IPS-18a (cell line): ENCODE measurements at regions not wholly inside any gene's neighbourhood (a gene's known extent, or its start where the extent isn't known, plus 50 kb on each side); places are given as distances from the start of the nearest gene placed in this dataset.

Experiments
- H3K27ac ChIP-seq: one replicate; pipeline ENCODE4 v1.5.1; 2013; ENCODE audit warnings: low read length
- H3K27me3 ChIP-seq: one replicate; pipeline ENCODE4 v1.6.1; 2013; ENCODE audit warnings: mild to moderate bottlenecking, low read length; ENCODE audit not compliant: control insufficient read depth, insufficient read depth
- H3K36me3 ChIP-seq: one replicate; pipeline ENCODE4 v1.6.1; 2013; ENCODE audit warnings: low read depth, low read length; ENCODE audit not compliant: control insufficient read depth
- H3K4me1 ChIP-seq: one replicate; pipeline ENCODE4 v1.6.1; 2013; ENCODE audit warnings: low read depth, low read length; ENCODE audit not compliant: control insufficient read depth
- H3K4me3 ChIP-seq: one replicate; pipeline ENCODE4 v1.5.1; 2013; ENCODE audit warnings: low read length
- H3K9ac ChIP-seq: one replicate; pipeline ENCODE4 v1.6.1; 2013; ENCODE audit warnings: mild to moderate bottlenecking, low read length, moderate library complexity
- H3K9me3 ChIP-seq: one replicate; pipeline ENCODE4 v1.6.1; 2013; ENCODE audit warnings: low read depth, low read length; ENCODE audit not compliant: control insufficient read depth

DNA sequence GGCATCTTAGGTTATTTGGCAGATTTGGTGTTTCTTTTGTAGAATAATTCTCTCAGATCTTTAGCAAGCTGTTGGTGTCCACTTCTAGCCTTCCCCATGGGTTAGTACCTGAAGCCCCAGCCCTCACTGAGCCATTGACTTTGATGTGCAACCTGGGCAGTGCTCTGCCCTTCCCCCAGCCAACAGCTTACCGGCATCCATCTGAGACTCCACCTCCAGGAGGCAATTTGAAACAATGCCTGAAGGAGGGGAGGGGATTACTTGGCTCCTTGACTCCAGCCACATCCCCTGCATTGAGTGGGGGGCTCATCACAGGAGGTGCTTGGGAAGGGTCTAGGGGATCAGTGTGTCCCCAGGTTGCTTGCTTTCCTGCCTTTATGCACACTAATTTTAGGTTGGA, 114.8 kb downstream of the TRIM29 start:
- no peak overlapping the region for H3K27ac ChIP-seq
- H3K4me1 ChIP-seq: peaks cover 28% of the 10 kb centered on the region
- H3K9ac ChIP-seq: no peak overlapping the region
- no peaks in the 10 kb centered on the region for H3K9me3 ChIP-seq
- H3K4me3 ChIP-seq: no peak overlapping the region
- H3K36me3 ChIP-seq: no peaks in the 10 kb centered on the region
- no peaks in the 10 kb centered on the region for H3K27me3 ChIP-seq

DNA sequence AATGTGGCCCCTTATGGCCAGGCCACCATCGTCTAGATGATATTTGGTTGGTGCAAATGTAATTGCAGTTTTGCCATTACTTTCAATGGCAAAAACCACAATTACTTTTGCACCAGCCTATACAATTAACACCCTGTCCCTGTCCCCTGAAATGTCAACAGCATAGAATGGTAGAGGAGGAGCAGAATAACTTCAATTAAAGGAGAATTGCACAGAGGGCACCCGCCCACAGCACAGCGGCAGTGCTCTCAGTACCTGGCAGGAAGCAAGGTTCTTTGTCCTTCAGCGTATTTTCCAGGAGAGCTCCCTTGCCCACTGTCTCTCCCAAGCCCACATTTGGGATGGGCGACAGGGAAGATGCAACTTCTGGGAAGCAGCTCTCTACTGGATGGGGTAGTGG, 115.3 kb downstream of the TRIM29 start:
- Histone ChIP-seq H3K36me3 (no peaks in the 10 kb centered on the region), H3K9me3 (no peaks in the 10 kb centered on the region), H3K4me3 (no peak overlapping the region), H3K27me3 (no peaks in the 10 kb centered on the region), H3K4me1 (peaks cover 33% of the 10 kb centered on the region), H3K27ac (no peak overlapping the region), H3K9ac (no peak overlapping the region)

DNA sequence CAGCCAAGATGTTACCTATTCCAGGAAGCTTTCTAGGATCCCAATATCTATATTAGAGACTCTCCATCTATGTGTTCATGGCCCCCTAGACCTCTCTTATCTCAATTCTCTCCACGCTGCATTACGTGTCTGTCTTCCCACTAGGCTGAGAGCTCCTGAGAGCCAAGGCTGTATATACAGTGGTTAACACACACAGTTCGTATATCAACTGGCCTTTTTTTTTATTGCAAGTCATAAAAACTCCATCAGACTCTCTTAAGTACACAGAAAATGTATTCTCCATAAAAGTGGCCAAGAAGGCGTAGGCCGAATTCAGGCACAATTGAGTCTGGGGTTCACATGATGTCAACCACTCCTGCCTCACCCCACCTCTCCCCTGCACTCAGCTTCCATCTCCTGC, 115.9 kb downstream of the TRIM29 start:
- no peak overlapping the region for H3K9ac ChIP-seq

DNA sequence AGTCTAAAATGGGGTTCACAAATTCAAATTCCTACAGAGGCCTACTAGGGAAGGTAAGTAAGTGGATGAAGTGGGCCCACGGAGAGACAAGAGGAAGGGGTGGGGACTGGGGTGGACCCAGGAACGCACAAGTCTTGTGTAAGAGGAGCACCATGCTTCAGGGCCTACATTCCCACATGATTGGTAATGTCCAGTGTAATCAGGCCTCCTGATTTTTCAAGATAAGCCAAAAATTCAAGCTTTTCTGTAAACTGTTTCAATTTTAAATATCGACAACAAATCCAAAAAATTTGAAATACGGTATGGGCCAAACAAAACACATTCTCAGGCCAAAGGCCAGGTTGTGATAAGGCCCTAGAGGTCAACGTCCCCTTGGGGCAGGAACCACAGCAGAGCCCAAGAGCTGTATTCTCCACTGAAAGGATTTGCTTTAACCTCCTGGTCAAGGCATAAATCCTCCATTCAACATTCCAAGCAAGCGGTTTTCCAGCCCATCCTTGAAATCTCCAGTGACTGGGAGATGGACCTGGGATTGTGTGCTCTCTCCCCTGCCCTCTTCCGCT, 116.4 kb downstream of the TRIM29 start:
- Histone ChIP-seq H3K27ac (no peak overlapping the region), H3K9ac (no peak overlapping the region), H3K4me1 (peaks cover 40% of the 10 kb centered on the region), H3K9me3 (no peaks in the 10 kb centered on the region), H3K36me3 (no peaks in the 10 kb centered on the region), H3K4me3 (no peak overlapping the region), H3K27me3 (no peaks in the 10 kb centered on the region)

More for the DNA sequence above, 115.9 kb downstream of the TRIM29 start:
- Histone ChIP-seq H3K27ac (no peak overlapping the region), H3K4me3 (no peak overlapping the region), H3K36me3 (no peaks in the 10 kb centered on the region), H3K9me3 (no peaks in the 10 kb centered on the region), H3K27me3 (no peaks in the 10 kb centered on the region), H3K4me1 (peaks cover 39% of the 10 kb centered on the region)

DNA sequence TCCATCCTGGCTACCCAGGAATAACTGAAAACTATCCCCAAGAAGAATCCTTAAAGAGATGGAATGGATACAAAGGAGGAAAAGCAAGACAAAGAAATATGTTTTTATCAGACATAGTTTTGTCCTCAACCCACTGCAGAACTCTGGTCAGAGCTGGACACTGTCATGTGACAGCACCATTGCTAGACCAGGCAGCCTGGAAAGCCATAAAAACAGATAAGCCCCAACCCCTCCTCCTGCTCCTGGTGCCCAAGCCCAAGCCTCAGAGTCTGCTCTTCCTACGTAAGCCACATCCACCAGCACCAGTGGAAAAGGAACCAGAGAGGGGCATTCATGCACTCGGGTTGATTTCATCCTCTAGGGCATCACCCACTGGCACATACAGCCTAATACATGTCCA, 116.9 kb downstream of the TRIM29 start:
- Histone ChIP-seq H3K4me1 (peaks cover 40% of the 10 kb centered on the region), H3K27ac (no peak overlapping the region)

DNA sequence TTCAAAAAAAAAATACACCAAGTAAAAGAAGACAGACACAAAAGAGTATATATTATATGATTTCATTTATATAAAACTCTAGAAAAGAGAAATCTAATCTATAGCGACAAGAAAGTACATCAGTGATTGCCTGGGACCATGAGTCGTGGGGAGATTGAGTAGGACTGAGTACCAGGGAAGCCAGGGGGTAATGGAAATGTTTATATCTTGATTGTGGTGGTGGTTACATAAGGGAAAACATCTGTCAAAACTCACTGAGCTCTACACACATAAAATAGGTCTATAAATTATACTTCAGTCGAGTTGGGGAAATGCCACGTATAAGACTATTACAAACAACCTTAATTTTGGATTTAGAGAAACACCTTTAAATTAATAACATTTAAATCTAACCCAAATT, 117.4 kb downstream of the TRIM29 start:
- Histone ChIP-seq H3K27ac (no peak overlapping the region), H3K9ac (no peak overlapping the region), H3K27me3 (no peaks in the 10 kb centered on the region), H3K4me3 (no peak overlapping the region), H3K36me3 (no peaks in the 10 kb centered on the region), H3K9me3 (no peaks in the 10 kb centered on the region), H3K4me1 (peaks cover 40% of the 10 kb centered on the region)

More for the DNA sequence above, 116.9 kb downstream of the TRIM29 start:
- H3K9me3 ChIP-seq: no peaks in the 10 kb centered on the region
- H3K9ac ChIP-seq: no peak overlapping the region
- H3K27me3 ChIP-seq: no peaks in the 10 kb centered on the region
- H3K4me3 ChIP-seq: no peak overlapping the region
- no peaks in the 10 kb centered on the region for H3K36me3 ChIP-seq

DNA sequence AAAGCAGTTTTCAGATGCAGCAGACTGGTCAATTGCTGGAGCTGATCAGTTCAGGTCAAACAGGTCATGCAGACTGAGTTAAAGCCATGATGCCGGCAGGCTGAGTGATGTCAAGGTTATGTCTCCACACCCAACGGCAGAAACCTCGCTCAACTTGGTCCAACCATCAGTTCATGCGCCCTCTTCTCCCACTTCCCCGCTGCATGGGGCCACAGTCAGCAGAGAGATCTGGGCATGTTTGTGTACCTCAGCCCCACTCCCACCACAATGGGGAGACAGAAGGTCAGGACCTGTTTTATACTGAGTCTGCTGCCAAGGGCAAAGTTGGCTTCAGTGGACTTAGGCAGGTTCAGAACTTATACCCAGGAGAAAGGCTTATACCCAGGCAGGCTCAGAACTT, 118.7 kb downstream of the TRIM29 start:
- no peak overlapping the region for H3K9ac ChIP-seq
- H3K27ac ChIP-seq: no peak overlapping the region
- no peak overlapping the region for H3K4me3 ChIP-seq
- peaks cover 35% of the 10 kb centered on the region for H3K4me1 ChIP-seq
- no peaks in the 10 kb centered on the region for H3K27me3 ChIP-seq
- H3K9me3 ChIP-seq: no peaks in the 10 kb centered on the region
- H3K36me3 ChIP-seq: no peaks in the 10 kb centered on the region

DNA sequence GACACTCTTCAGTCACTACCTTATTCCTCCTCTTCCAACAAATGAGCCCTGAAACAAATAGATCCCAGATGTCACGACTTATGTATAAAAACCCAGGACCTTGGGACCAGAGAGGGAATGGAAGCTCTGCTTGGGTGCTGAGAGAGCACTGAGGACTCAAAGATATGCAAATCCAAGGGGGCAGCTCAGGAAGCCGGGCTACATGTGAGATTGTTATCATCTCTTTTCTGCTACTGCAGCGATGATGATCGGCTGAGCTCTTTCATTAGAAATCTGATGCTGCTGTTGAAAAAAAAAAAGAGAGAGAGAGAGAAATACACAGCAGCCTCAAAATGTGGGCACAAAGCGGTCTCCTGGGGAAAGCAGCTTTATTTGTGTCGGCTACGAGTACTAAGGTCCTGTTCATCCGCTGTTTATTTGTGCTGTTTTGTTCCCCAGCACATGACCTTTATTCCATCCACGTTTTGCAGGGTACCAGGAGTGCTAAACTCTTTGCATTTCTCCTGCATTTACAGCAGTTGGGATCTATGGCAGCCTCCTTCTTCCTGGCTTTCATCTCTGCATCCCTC, 120.2 kb downstream of the TRIM29 start:
- no peaks in the 10 kb centered on the region for H3K27me3 ChIP-seq
- H3K9ac ChIP-seq: no peak overlapping the region
- no peak overlapping the region for H3K27ac ChIP-seq
- no peak overlapping the region for H3K4me3 ChIP-seq
- H3K36me3 ChIP-seq: no peaks in the 10 kb centered on the region
- peaks cover 26% of the 10 kb centered on the region for H3K4me1 ChIP-seq
- H3K9me3 ChIP-seq: no peaks in the 10 kb centered on the region

DNA sequence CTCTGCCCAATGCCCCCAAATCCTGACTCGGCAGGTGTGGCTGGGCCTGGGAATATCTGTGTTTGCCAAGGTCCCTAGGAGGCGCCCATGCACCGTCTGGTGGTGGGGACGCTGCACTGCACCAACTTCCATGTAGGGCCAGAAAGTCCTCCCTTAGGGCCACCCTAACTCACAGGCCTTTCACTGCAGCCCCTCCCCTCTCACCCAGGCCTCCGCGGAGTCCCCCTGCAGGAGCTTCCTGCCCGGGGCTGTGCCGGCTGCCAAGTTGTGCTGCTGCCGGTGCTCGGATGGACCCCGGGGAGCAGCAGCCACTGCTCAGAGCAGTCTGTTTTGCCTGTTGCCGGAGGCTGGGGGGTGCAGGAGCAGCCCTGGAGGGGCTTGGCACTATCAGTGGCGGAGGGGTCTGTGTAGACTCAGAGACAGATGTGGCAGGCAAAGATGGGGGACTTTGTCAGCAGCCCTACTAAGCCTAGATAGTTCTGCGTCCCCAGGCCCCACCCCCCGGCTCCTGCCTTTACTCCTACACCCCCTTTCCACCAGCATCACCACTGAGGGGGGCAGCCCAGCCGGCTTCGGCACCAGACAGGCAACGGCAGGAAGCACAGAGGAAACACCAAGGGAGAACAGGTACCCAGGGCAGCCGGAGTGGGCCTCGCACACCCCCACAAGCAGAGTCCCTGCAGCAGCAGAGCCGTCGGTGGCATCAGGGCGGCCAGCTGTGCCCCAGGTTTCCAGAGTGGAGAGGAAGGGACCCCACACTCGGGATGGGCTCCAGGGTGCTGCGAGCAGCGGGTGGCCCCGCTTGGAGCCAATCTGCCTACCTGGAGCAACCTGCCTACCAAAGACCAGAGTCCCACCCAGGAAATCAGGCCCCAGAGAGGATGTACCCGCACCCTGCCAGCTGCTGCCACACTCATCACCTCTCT, 124.3 kb downstream of the TRIM29 start:
- no peak overlapping the region for H3K27ac ChIP-seq
- no peak overlapping the region for H3K9ac ChIP-seq
- H3K4me3 ChIP-seq: no peak overlapping the region
- H3K36me3 ChIP-seq: no peaks in the 10 kb centered on the region
- no peaks in the 10 kb centered on the region for H3K9me3 ChIP-seq
- H3K4me1 ChIP-seq: peaks cover 24% of the 10 kb centered on the region
- peaks cover 4% of the 10 kb centered on the region for H3K27me3 ChIP-seq

DNA sequence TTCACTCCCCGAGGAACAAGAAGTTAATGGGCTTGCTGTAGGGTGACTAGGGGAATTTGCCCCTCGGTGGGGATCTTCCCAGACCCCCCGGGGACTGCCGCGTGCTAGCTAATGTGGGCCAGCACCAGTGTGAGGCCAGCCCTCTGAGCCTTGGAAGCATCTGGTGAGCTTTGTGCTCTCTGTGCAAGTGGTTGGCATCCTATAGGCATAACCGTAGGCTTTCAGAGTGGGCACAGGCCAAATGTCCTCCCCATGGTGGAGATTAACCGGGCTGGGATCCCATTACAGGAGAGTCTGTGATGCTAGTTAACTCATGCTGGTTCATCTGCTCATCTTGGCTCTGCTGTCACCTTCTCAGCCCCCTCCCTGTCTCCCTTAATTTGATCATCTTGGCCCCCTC, 125.7 kb downstream of the TRIM29 start:
- Histone ChIP-seq H3K27ac (no peak overlapping the region), H3K36me3 (no peaks in the 10 kb centered on the region), H3K9ac (no peak overlapping the region), H3K4me3 (no peak overlapping the region), H3K27me3 (peaks cover 4% of the 10 kb centered on the region), H3K4me1 (peaks cover 14% of the 10 kb centered on the region), H3K9me3 (no peaks in the 10 kb centered on the region)

DNA sequence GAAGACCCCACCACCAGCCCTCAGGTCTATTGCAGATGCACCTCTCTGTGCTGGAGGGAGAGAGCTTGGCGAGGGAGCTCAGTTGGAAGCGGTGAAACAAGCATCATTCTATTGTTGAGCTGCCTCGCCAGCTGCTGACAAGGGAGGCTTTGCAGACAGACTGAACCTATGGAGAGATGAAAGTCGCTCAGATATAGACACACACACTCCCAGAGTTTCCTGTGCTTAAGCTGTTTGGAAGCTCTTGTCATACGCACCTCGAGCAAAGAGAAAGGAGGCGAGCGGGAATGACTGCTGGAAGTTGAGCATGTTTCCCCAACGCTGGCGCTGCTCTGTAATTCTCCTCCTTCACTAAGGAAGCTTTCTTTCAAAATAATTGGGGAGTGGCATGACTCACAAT, 126.1 kb downstream of the TRIM29 start:
- H3K4me3 ChIP-seq: no peak overlapping the region
- H3K27me3 ChIP-seq: peaks cover 4% of the 10 kb centered on the region
- H3K36me3 ChIP-seq: no peaks in the 10 kb centered on the region
- peaks cover 10% of the 10 kb centered on the region for H3K4me1 ChIP-seq
- H3K9me3 ChIP-seq: no peaks in the 10 kb centered on the region
- no peak overlapping the region for H3K9ac ChIP-seq
- H3K27ac ChIP-seq: no peak overlapping the region
